A549 (cell line): ENCODE measurements at regions not wholly inside any gene's neighbourhood (a gene's known extent, or its start where the extent isn't known, plus 50 kb on each side); places are given as distances from the start of the nearest gene placed in this dataset.

ENCODE experiments used
- ATAC-seq, 2 experiments: fragments of 200-7000 bp in 1 of 2; fragments of >200 bp in 1 of 2; cut with Nextera tagmentation in 1 of 2; cut with Tn5 transposase in 1 of 2; 3 replicates each; pipeline versions ENCODE4 v1.8.0 to v1.9.1; 2018 to 2020; ENCODE audit warnings: mild to moderate bottlenecking in 1 of 2, moderate library complexity in 1 of 2
- CTCF ChIA-PET: fragments of 300-600 bp; sonication (Branson Sonifier 250); formaldehyde crosslinking; extraction: SDS; loops from one replicate; lab custom pipeline; 2021; ENCODE audit warnings: antibody characterized with exemption, inconsistent platforms; lab: Yijun Ruan, JAX
- POLR2A ChIA-PET: fragments of 350-600 bp; formaldehyde crosslinking; extraction: SDS; loops from one replicate; lab custom pipeline; 2021; ENCODE audit warnings: antibody characterized with exemption, inconsistent platforms; lab: Yijun Ruan, JAX
- DNase-seq, 2 experiments: peaks; one replicate each; pipeline versions ENCODE4 v3.0.0 to v3.0.0-alpha.2; 2011 to 2016; ENCODE audit warnings: low read depth in 1 of 2, low spot score in 1 of 2
- FAIRE-seq: peaks from 2 replicates; lab custom pipeline; 2011; peaks lifted over from hg19 to GRCh38; lab: Jason Lieb, UNC
- H3K27ac ChIP-seq, 2 experiments: fragments of >200 bp; sonication (Bioruptor Twin); formaldehyde crosslinking; 3 replicates each; pipeline ENCODE4 v1.5.1; 2016 to 2017
- H3K4me1 ChIP-seq: fragments of >200 bp; sonication (Bioruptor Twin); formaldehyde crosslinking; 3 replicates; pipeline ENCODE4 v1.6.1; 2016
- H3K4me2 ChIP-seq: fragments of >200 bp; sonication (Bioruptor Twin); formaldehyde crosslinking; 3 replicates; pipeline ENCODE4 v1.6.1; 2016
- H3K4me3 ChIP-seq: fragments of >200 bp; sonication (Bioruptor Twin); formaldehyde crosslinking; 3 replicates; pipeline ENCODE4 v1.5.1; 2016
- H3K9me3 ChIP-seq: fragments of >200 bp; sonication (Bioruptor Twin); formaldehyde crosslinking; 3 replicates; pipeline ENCODE4 v1.6.1; 2016
- BHLHE40 ChIP-seq: IDR thresholded peaks from 2 replicates; pipeline ENCODE4 v1.6.1; 2012; ENCODE audit warnings: low read depth, low read length, inconsistent platforms
- CBX8 ChIP-seq: fragments of 200-600 bp; sonication (generic); IDR thresholded peaks from 2 replicates; pipeline ENCODE4 v1.6.1; 2016
- CHD2 ChIP-seq: fragments of 150-350 bp; IDR thresholded peaks from 2 replicates; pipeline ENCODE4 v1.6.1; 2014; ENCODE audit warnings: low read length; ENCODE audit not compliant: partially characterized antibody
- CTCF ChIP-seq: fragments of >200 bp; sonication (Bioruptor Twin); formaldehyde crosslinking; IDR thresholded peaks from 3 replicates; pipeline ENCODE4 v1.5.1; 2016
- E2F6 ChIP-seq: IDR thresholded peaks from 2 replicates; pipeline ENCODE4 v1.6.1; 2012; ENCODE audit warnings: low read depth, borderline replicate concordance
- ELK1 ChIP-seq: fragments of 150-350 bp; IDR thresholded peaks from 2 replicates; pipeline ENCODE4 v1.6.1; 2014; ENCODE audit warnings: low read depth, mild to moderate bottlenecking, low read length
- EP300 ChIP-seq, 2 experiments: fragments of >200 bp; sonication (Bioruptor Twin); formaldehyde crosslinking; IDR thresholded peaks; 2 replicates in 1 of 2; 3 replicates in 1 of 2; pipeline ENCODE4 v1.6.1; 2016 to 2017
- HEYL ChIP-seq: fragments of 250-450 bp; sonication (Bioruptor Pico); IDR thresholded peaks from 2 replicates; pipeline ENCODE4 v1.8.0; 2021; ENCODE audit warnings: mild to moderate bottlenecking, moderate library complexity
- MYC ChIP-seq: IDR thresholded peaks from 2 replicates; pipeline ENCODE4 v1.6.1; 2012; ENCODE audit warnings: mild to moderate bottlenecking, inconsistent platforms, low read length, improper control_type of control experiment, borderline replicate concordance
- NFE2L2 ChIP-seq: fragments of 150-350 bp; conservative IDR thresholded peaks from 2 replicates; pipeline ENCODE4 v1.6.1; 2014; ENCODE audit warnings: low read length
- NPAS2 ChIP-seq: fragments of 250-450 bp; sonication (Bioruptor Pico); IDR thresholded peaks from 2 replicates; pipeline ENCODE4 v1.8.0; 2022; ENCODE audit warnings: mild to moderate bottlenecking, moderate library complexity, borderline replicate concordance
- PHF8 ChIP-seq: fragments of 200-600 bp; sonication (generic); IDR thresholded peaks from 2 replicates; pipeline ENCODE4 v1.6.1; 2016; ENCODE audit warnings: low read depth, mild to moderate bottlenecking, antibody characterized with exemption, moderate library complexity, borderline replicate concordance
- RCOR1 ChIP-seq: fragments of 150-350 bp; IDR thresholded peaks from 2 replicates; pipeline ENCODE4 v1.6.1; 2014; ENCODE audit warnings: antibody characterized with exemption, low read length, low read depth
- REST ChIP-seq: fragments of 200-600 bp; sonication (generic); IDR thresholded peaks from 2 replicates; pipeline ENCODE4 v1.6.1; 2016; ENCODE audit warnings: antibody characterized with exemption, mild to moderate bottlenecking, moderate library complexity
- RFX5 ChIP-seq: fragments of 450-650 bp; IDR thresholded peaks from 2 replicates; pipeline ENCODE4 v1.7.1; 2014; ENCODE audit warnings: antibody characterized with exemption, mild to moderate bottlenecking, moderate library complexity
- RNF2 ChIP-seq: fragments of 200-600 bp; sonication (generic); IDR thresholded peaks from 2 replicates; pipeline ENCODE4 v1.6.1; 2016; ENCODE audit warnings: low read depth, mild to moderate bottlenecking, antibody characterized with exemption, moderate library complexity, borderline replicate concordance
- SMC3 ChIP-seq: fragments of >200 bp; sonication (Bioruptor Twin); formaldehyde crosslinking; IDR thresholded peaks from 3 replicates; pipeline ENCODE4 v1.6.1; 2018; ENCODE audit warnings: inconsistent platforms
- ZC3H11A ChIP-seq: fragments of 450-650 bp; IDR thresholded peaks from 2 replicates; pipeline ENCODE4 v1.6.1; 2014; ENCODE audit warnings: antibody characterized with exemption, mild to moderate bottlenecking
- WGBS: methylation state at CpG from one replicate; pipeline ENCODE4 v1.1.6; 2017; ENCODE audit errors: missing lambda C conversion rate; 5-methylcytosine and 5-hydroxymethylcytosine counted together

GRCh38 chr13:78370231-78370630 lies 233.1 kb downstream of the POU4F1 start:
- H3K9me3 ChIP-seq = no peaks in the 10 kb centered on the region
- no peaks in the 10 kb centered on the region for H3K4me1 ChIP-seq
- no peak overlapping the region for H3K4me3 ChIP-seq
- H3K4me2 ChIP-seq = no peak overlapping the region
- TF ChIP-seq HEYL (CRISPR knock-in tag) (no peak), CHD2 (no peak), PHF8 (no peak), RCOR1 (no peak), NPAS2 (CRISPR knock-in tag) (no peak), REST (no peak), EP300 (IDR thresholded peaks at IDR 0.05) (no peak), RNF2 (no peak), ELK1 (no peak), RFX5 (no peak), E2F6 (no peak), SMC3 (no peak), MYC (no peak)
- DNase-seq = no peak
- H3K27ac ChIP-seq = no peak overlapping the region
- ChIA-PET POLR2A (no interaction called here), CTCF (no interaction called here)
- WGBS = 2% methylated on average over 2 of the region's 2 CpGs
- no peak for FAIRE-seq
- no peak for ATAC-seq

- H3K27ac ChIP-seq = no peak overlapping the region
- no peaks in the 10 kb centered on the region for H3K4me1 ChIP-seq
- no peak overlapping the region for H3K4me2 ChIP-seq
- ChIA-PET CTCF (no interaction called here), POLR2A (no interaction called here)
- no peak overlapping the region for H3K4me3 ChIP-seq
- WGBS = 34% methylated on average over 5 of the region's 5 CpGs
- H3K9me3 ChIP-seq = no peaks in the 10 kb centered on the region
- DNase-seq (no peak), ATAC-seq (no peak), FAIRE-seq (no peak)
- TF ChIP-seq NFE2L2 (no peak), EP300 (IDR thresholded peaks at IDR 0.05) (no peak), CTCF (no peak), CBX8 (no peak), E2F6 (no peak), BHLHE40 (no peak), ZC3H11A (no peak)
These were observed 238.6 kb downstream of the POU4F1 start for GRCh38 chr13:78364711-78365110.
